SK-N-MC (cell line): ENCODE measurements at regions not wholly inside any gene's neighbourhood (a gene's known extent, or its start where the extent isn't known, plus 50 kb on each side); places are given as distances from the start of the nearest gene placed in this dataset.

Experiments used
- EZH2 ChIP-seq: fragments of 200-600 bp; sonication (generic); IDR thresholded peaks from one replicate; pipeline ENCODE4 v1.6.1; 2017; ENCODE audit warnings: antibody characterized with exemption
- FOXP2 ChIP-seq: optimal IDR thresholded peaks from 2 replicates; pipeline ENCODE3; 2011; ENCODE audit warnings: mild to moderate bottlenecking, moderate library complexity; ENCODE audit not compliant: insufficient read depth; ENCODE audit errors: extremely low read length, control extremely low read depth
- POLR2AphosphoS5 ChIP-seq: IDR thresholded peaks from 2 replicates; pipeline ENCODE4 v1.6.1; 2012; ENCODE audit warnings: mild to moderate bottlenecking, low read depth, low read length, borderline replicate concordance

GRCh38 chr6:103885446-103885845, 974.3 kb downstream of the HACE1 start:
- no peak for TF ChIP-seq EZH2
- TF ChIP-seq POLR2AphosphoS5, result no peak
- TF ChIP-seq FOXP2, result no peak
